ENCODE measurements at regions not wholly inside any gene's neighbourhood (a gene's known extent, or its start where the extent isn't known, plus 50 kb on each side); places are given as distances from the start of the nearest gene placed in this dataset.

GRCh38 chr1:71153826-71154225 is 73.0 kb upstream of the ZRANB2 start:
- Histone ChIP-seq H3K27me3 (replicated peaks; ENCODE audit: insufficient read depth) (no peaks in the 10 kb centered on the region), H3K27ac (no peak overlapping the region), H3K9me3 (no peaks in the 10 kb centered on the region), H3K4me1 (replicated peaks) (no peaks in the 10 kb centered on the region), H3K4me3 (no peak overlapping the region), H3K36me3 (no peaks in the 10 kb centered on the region)
- DNase-seq (ENCODE audit: low spot score), result no peak
- TF ChIP-seq POLR2AphosphoS5 (IDR thresholded peaks at IDR 0.05) (no peak), POLR2A (IDR thresholded peaks at IDR 0.05) (no peak), CTCF (IDR thresholded peaks at IDR 0.05) (no peak)
- 77% methylated on average over 2 of the region's 2 CpGs for WGBS
- intact Hi-C loops (cut with DNase I), result no loop called here

GRCh38 chr1:71147637-71148360 is 67.0 kb upstream of the ZRANB2 start:
- intact Hi-C loops (cut with DNase I), result no loop called here
- TF ChIP-seq CTCF (IDR thresholded peaks at IDR 0.05) (no peak), POLR2AphosphoS5 (IDR thresholded peaks at IDR 0.05) (no peak), POLR2A (IDR thresholded peaks at IDR 0.05) (no peak)
- no peak overlapping the region for H3K4me3 ChIP-seq
- H3K27me3 ChIP-seq (replicated peaks; ENCODE audit: insufficient read depth), result no peaks in the 10 kb centered on the region
- 69% methylated on average over 4 of the region's 4 CpGs for WGBS
- DNase-seq (ENCODE audit: low spot score), result no peak
- H3K36me3 ChIP-seq, result no peaks in the 10 kb centered on the region
- no peak overlapping the region for H3K27ac ChIP-seq
- H3K4me1 ChIP-seq (replicated peaks), result no peaks in the 10 kb centered on the region
- no peaks in the 10 kb centered on the region for H3K9me3 ChIP-seq

GRCh38 chr1:71135571-71135970 is 54.7 kb upstream of the ZRANB2 start:
- Histone ChIP-seq H3K27ac (no peak overlapping the region), H3K4me1 (replicated peaks) (no peaks in the 10 kb centered on the region), H3K36me3 (no peaks in the 10 kb centered on the region), H3K9me3 (no peaks in the 10 kb centered on the region), H3K27me3 (replicated peaks; ENCODE audit: insufficient read depth) (no peaks in the 10 kb centered on the region), H3K4me3 (no peak overlapping the region)
- intact Hi-C loops (cut with DNase I), result no loop called here
- DNase-seq (ENCODE audit: low spot score), result no peak
- WGBS, result 81% methylated on average over 2 of the region's 2 CpGs
- TF ChIP-seq POLR2AphosphoS5 (IDR thresholded peaks at IDR 0.05) (no peak), POLR2A (IDR thresholded peaks at IDR 0.05) (no peak), CTCF (IDR thresholded peaks at IDR 0.05) (no peak)
